ENCODE measurements at regions not wholly inside any gene's neighbourhood (a gene's known extent, or its start where the extent isn't known, plus 50 kb on each side); places are given as distances from the start of the nearest gene placed in this dataset.

DNA sequence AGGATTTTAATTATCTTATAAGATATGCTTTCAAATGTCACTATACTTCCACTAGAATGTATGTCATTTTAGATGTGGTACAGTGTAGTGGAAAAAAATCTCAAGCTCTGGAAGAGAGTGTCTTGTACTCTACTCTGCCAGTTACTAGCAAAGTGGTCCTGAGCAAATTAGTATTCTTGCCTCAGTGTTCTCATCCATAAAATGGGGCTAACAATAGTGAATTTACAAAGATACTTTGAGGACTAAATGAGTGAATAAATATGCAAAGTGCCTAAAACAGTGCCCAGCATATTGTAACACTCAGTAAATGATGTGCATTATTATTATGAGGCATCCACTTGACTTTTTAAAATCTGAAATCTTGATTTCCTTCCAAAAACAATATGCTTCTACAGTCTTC, 488.9 kb upstream of the PHF14 start:
- Histone ChIP-seq H4K5ac (ENCODE audit: low read depth, low read length) (no peak overlapping the region), H2BK5ac (ENCODE audit: low read depth, low read length, poor library complexity, severe bottlenecking) (no peak overlapping the region), H3K9me3 (ENCODE audit: control insufficient read depth, insufficient read depth, low read length) (peaks cover 3% of the 10 kb centered on the region), H2BK15ac (ENCODE audit: low read depth, low read length) (no peak overlapping the region), H4K20me1 (ENCODE audit: insufficient read depth, low read length) (no peaks in the 10 kb centered on the region), H3K4ac (ENCODE audit: low read depth, low read length) (no peak overlapping the region), H3K23ac (ENCODE audit: low read depth, low read length) (no peak overlapping the region), H4K8ac (ENCODE audit: low read depth in 2 of 2, low read length in 2 of 2) (no peak overlapping the region), H3K9ac (ENCODE audit: low read depth, low read length) (no peak overlapping the region), H3K4me1 (ENCODE audit: control insufficient read depth, insufficient read depth, low read length) (no peaks in the 10 kb centered on the region), H2BK120ac (ENCODE audit: low read depth, low read length) (no peak overlapping the region), H3K9me1 (ENCODE audit: insufficient read depth, low read length) (no peaks in the 10 kb centered on the region), H2AK9ac (replicated peaks; ENCODE audit: low read depth, low read length, poor library complexity) (no peak overlapping the region), H3K27ac (ENCODE audit: insufficient read depth, low read length) (no peak overlapping the region), H4K91ac (ENCODE audit: insufficient read depth, low read depth, low read length) (no peak overlapping the region), H3K14ac (replicated peaks; ENCODE audit: low read depth, low read length) (no peak overlapping the region), H3K27me3 (ENCODE audit: control insufficient read depth, insufficient read depth, low read length) (no peaks in the 10 kb centered on the region), H3K18ac (ENCODE audit: low read depth, low read length) (no peak overlapping the region), H2AFZ (replicated peaks; ENCODE audit: low read length, poor library complexity) (no peak overlapping the region), H3K56ac (ENCODE audit: extremely low read depth, insufficient read depth, low read length) (no peak overlapping the region), H3K79me1 (ENCODE audit: low read depth in 1 of 2, low read length in 2 of 2) (no peaks in the 10 kb centered on the region), H3K36me3 (ENCODE audit: control insufficient read depth, insufficient read depth, low read length) (no peaks in the 10 kb centered on the region), H3K4me3 (ENCODE audit: insufficient read depth, low read depth, low read length) (no peak overlapping the region), H2BK20ac (ENCODE audit: low read depth, low read length) (no peak overlapping the region), H2AK5ac (ENCODE audit: low read depth, low read length) (no peak overlapping the region), H3K4me2 (ENCODE audit: low read depth, low read length) (no peak overlapping the region)
- in situ Hi-C loops (cut with MboI; ENCODE audit: low sequenced_read_pairs) (no loop called here), dilution Hi-C loops (cut with HindIII; ENCODE audit: low sequenced_read_pairs, unreplicated experiment) (no loop called here), intact Hi-C loops (cut with micrococcal nuclease) (no loop called here)
- ATAC-seq (ENCODE audit: low read depth): no peak
- no peak for DNase-seq
- TF ChIP-seq SMC3 (IDR thresholded peaks at IDR 0.05; ENCODE audit: low read depth, low read length) (no peak), MAZ (IDR thresholded peaks at IDR 0.05; ENCODE audit: borderline replicate concordance, low read depth, low read length) (no peak), MXI1 (IDR thresholded peaks at IDR 0.05; ENCODE audit: borderline replicate concordance, low read depth, low read length) (no peak), CHD1 (IDR thresholded peaks at IDR 0.05; ENCODE audit: low read depth, low read length) (no peak), RFX5 (IDR thresholded peaks at IDR 0.05; ENCODE audit: low read depth, low read length) (no peak), MAFK (IDR thresholded peaks at IDR 0.05; ENCODE audit: low read depth, low read length) (no peak), CEBPB (IDR thresholded peaks at IDR 0.05; ENCODE audit: low read depth, low read length) (no peak), CTCF (conservative IDR thresholded peaks at IDR 0.05; ENCODE audit: low read depth, low read length) (no peak), FOS (IDR thresholded peaks at IDR 0.05; ENCODE audit: low read depth, low read length) (no peak)
- ChIA-PET POLR2A (ENCODE audit: unreplicated experiment) (no interaction called here), CTCF (no interaction called here)
- BruUV-seq (replicated peaks): no TSS peak

Measured in IMR-90 (cell line).